SK-N-SH (cell line): ENCODE measurements at regions not wholly inside any gene's neighbourhood (a gene's known extent, or its start where the extent isn't known, plus 50 kb on each side); places are given as distances from the start of the nearest gene placed in this dataset.

Experiments
- CTCF ChIA-PET: fragments of 300-600, 350-600 bp; formaldehyde crosslinking; extraction: SDS; loops from one replicate; lab custom pipeline; 2021; lab: Yijun Ruan, JAX
- POLR2A ChIA-PET: fragments of 350-600 bp; sonication (Branson Sonifier 250); formaldehyde crosslinking; extraction: SDS; loops from one replicate; lab custom pipeline; 2020; ENCODE audit warnings: antibody characterized with exemption, inconsistent platforms; lab: Yijun Ruan, JAX
- DNase-seq: peaks from one replicate; pipeline ENCODE4 v3.0.0; 2012
- H2AFZ ChIP-seq: fragments of 200-600 bp; sonication (generic); 2 replicates; pipeline ENCODE4 v1.8.1; 2016; ENCODE audit warnings: antibody characterized with exemption, mild to moderate bottlenecking, low read depth
- H3F3A ChIP-seq: fragments of 200-600 bp; sonication (generic); replicated peaks from 2 replicates; pipeline ENCODE3; 2016; ENCODE audit warnings: antibody characterized with exemption, mild to moderate bottlenecking; ENCODE audit not compliant: insufficient read depth
- H3K27ac ChIP-seq, 2 experiments: fragments of 200-500 bp in 1 of 2; fragments of 200-600 bp in 1 of 2; sonication (Bioruptor generic) in 1 of 2; sonication (generic), shearing (Covaris generic) in 1 of 2; 2 replicates each; pipeline versions ENCODE4 v1.5.1 to v1.6.1; 2014 to 2016; ENCODE audit warnings: low read depth in 2 of 2, inconsistent platforms in 1 of 2, low read length in 1 of 2, mild to moderate bottlenecking in 1 of 2, mixed read lengths in 1 of 2
- H3K27me3 ChIP-seq: fragments of 200-600 bp; sonication (generic), shearing (Covaris generic); 2 replicates; pipeline ENCODE4 v1.6.1; 2016; ENCODE audit warnings: mixed run types; ENCODE audit not compliant: insufficient read depth
- H3K36me3 ChIP-seq, 2 experiments: fragments of 200-500 bp in 1 of 2; fragments of 200-600 bp in 1 of 2; sonication (Bioruptor generic) in 1 of 2; sonication (generic) in 1 of 2; replicated peaks in 1 of 2; 2 replicates each; pipeline versions ENCODE3 to v1.5.1; 2014 to 2016; ENCODE audit warnings: low read length in 1 of 2, mild to moderate bottlenecking in 1 of 2; ENCODE audit not compliant: insufficient read depth in 2 of 2, control insufficient read depth in 1 of 2
- H3K4me1 ChIP-seq, 2 experiments: fragments of 200-500 bp in 1 of 2; fragments of 200-600 bp in 1 of 2; sonication (Bioruptor generic) in 1 of 2; sonication (generic), shearing (Covaris generic) in 1 of 2; 2 replicates each; pipeline versions ENCODE4 v1.5.1 to v1.6.1; 2014 to 2016; ENCODE audit warnings: low read depth in 1 of 2, low read length in 1 of 2, mixed run types in 1 of 2; ENCODE audit not compliant: insufficient read depth in 2 of 2, control insufficient read depth in 1 of 2
- H3K4me2 ChIP-seq: fragments of 200-600 bp; sonication (generic), shearing (Covaris generic); 2 replicates; pipeline ENCODE4 v1.6.1; 2017; ENCODE audit warnings: mixed run types
- H3K4me3 ChIP-seq, 2 experiments: fragments of 200-500 bp in 1 of 2; fragments of 200-600 bp in 1 of 2; sonication (Bioruptor generic) in 1 of 2; sonication (generic), shearing (Covaris generic) in 1 of 2; 2 replicates each; pipeline versions ENCODE4 v1.5.1 to v1.8.1; 2014 to 2016; ENCODE audit warnings: low read depth in 2 of 2, inconsistent platforms in 1 of 2, low read length in 1 of 2, mild to moderate bottlenecking in 1 of 2, mixed read lengths in 1 of 2, moderate library complexity in 1 of 2
- H3K79me2 ChIP-seq: fragments of 200-600 bp; sonication (generic); 2 replicates; pipeline ENCODE4 v1.8.1; 2017; ENCODE audit warnings: mild to moderate bottlenecking; ENCODE audit not compliant: insufficient read depth
- H3K9ac ChIP-seq: fragments of 200-600 bp; sonication (generic); 2 replicates; pipeline ENCODE4 v1.6.1; 2017; ENCODE audit warnings: mixed run types
- H3K9me2 ChIP-seq: fragments of 200-600 bp; sonication (generic); 2 replicates; pipeline ENCODE4 v1.6.1; 2017; ENCODE audit warnings: mixed run types
- H3K9me3 ChIP-seq: fragments of 200-600 bp; sonication (generic); 2 replicates; pipeline ENCODE4 v1.6.1; 2017; ENCODE audit warnings: mixed run types, mild to moderate bottlenecking, moderate library complexity
- H4K20me1 ChIP-seq: fragments of 200-600 bp; sonication (generic); 2 replicates; pipeline ENCODE4 v1.6.1; 2017; ENCODE audit warnings: mild to moderate bottlenecking, mixed run types; ENCODE audit not compliant: insufficient read depth
- CTCF ChIP-seq: fragments of 200-600 bp; sonication (generic); IDR thresholded peaks from 2 replicates; pipeline ENCODE4 v1.6.1; 2017; ENCODE audit warnings: antibody characterized with exemption, mild to moderate bottlenecking, moderate library complexity
- EP300 ChIP-seq, 2 experiments: IDR thresholded peaks; 2 replicates each; pipeline versions ENCODE4 v1.4.0 to v1.6.1; 2012; ENCODE audit warnings: borderline replicate concordance in 1 of 2, low read depth in 1 of 2, low read length in 1 of 2
- EZH2phosphoT487 ChIP-seq: fragments of 200-600 bp; sonication (generic); IDR thresholded peaks from 2 replicates; pipeline ENCODE4 v1.6.1; 2017; ENCODE audit warnings: low read depth, mixed run types, mild to moderate bottlenecking, antibody characterized with exemption, moderate library complexity, borderline replicate concordance
- FOSL2 ChIP-seq: IDR thresholded peaks from 2 replicates; pipeline ENCODE4 v1.4.0; 2012; ENCODE audit warnings: low read depth, mild to moderate bottlenecking, moderate library complexity, borderline replicate concordance
- FOXM1 ChIP-seq: IDR thresholded peaks from 2 replicates; pipeline ENCODE4 v1.4.0; 2012; ENCODE audit warnings: low read depth, mild to moderate bottlenecking
- GATA2 ChIP-seq: sonication (generic); formaldehyde crosslinking; IDR thresholded peaks from 2 replicates; pipeline ENCODE4 v1.5.0; 2020; ENCODE audit warnings: mild to moderate bottlenecking, missing genetic modification reagents
- IRF3 ChIP-seq: fragments of 150-350 bp; IDR thresholded peaks from 2 replicates; pipeline ENCODE4 v1.6.1; 2016; ENCODE audit warnings: mild to moderate bottlenecking, low read depth, low read length
- MEF2A ChIP-seq: IDR thresholded peaks from 2 replicates; pipeline ENCODE4 v1.4.0; 2012; ENCODE audit warnings: low read depth, borderline replicate concordance
- MXI1 ChIP-seq: IDR thresholded peaks from 2 replicates; pipeline ENCODE4 v1.6.1; 2012; ENCODE audit warnings: mild to moderate bottlenecking, low read depth, low read length, improper control_type of control experiment
- NRF1 ChIP-seq: IDR thresholded peaks from 2 replicates; pipeline ENCODE4 v1.6.1; 2012; ENCODE audit warnings: low read depth, mild to moderate bottlenecking, low read length
- PBX3 ChIP-seq: IDR thresholded peaks from 2 replicates; pipeline ENCODE4; 2012
- POLR2AphosphoS5 ChIP-seq: IDR thresholded peaks from 2 replicates; pipeline ENCODE4 v1.6.1; 2012; ENCODE audit warnings: low read depth, low read length
- RFX5 ChIP-seq: IDR thresholded peaks from 2 replicates; pipeline ENCODE4 v1.6.1; 2012; ENCODE audit warnings: mild to moderate bottlenecking, improper control_type of control experiment, low read length
- RXRA ChIP-seq: IDR thresholded peaks from 2 replicates; pipeline ENCODE4 v1.4.0; 2012; ENCODE audit warnings: low read depth, mild to moderate bottlenecking, borderline replicate concordance
- SIN3A ChIP-seq: IDR thresholded peaks from 2 replicates; pipeline ENCODE4 v1.6.1; 2012; ENCODE audit warnings: low read depth, mild to moderate bottlenecking, low read length, moderate library complexity, borderline replicate concordance
- SMC3 ChIP-seq: IDR thresholded peaks from 2 replicates; pipeline ENCODE4 v1.6.1; 2012; ENCODE audit warnings: low read depth, low read length, improper control_type of control experiment
- TAF1 ChIP-seq: IDR thresholded peaks from 2 replicates; pipeline ENCODE4 v1.6.1; 2012; ENCODE audit warnings: low read depth, mild to moderate bottlenecking, low read length, moderate library complexity, borderline replicate concordance
- USF1 ChIP-seq: IDR thresholded peaks from 2 replicates; pipeline ENCODE4 v1.4.0; 2012; ENCODE audit warnings: low read depth, borderline replicate concordance
- USF2 ChIP-seq: fragments of 150-350 bp; IDR thresholded peaks from 2 replicates; pipeline ENCODE4 v1.6.1; 2017; ENCODE audit warnings: antibody characterized with exemption, low read length, low read depth, borderline replicate concordance
- YY1 ChIP-seq: IDR thresholded peaks from 2 replicates; pipeline ENCODE4 v1.4.0; 2012; ENCODE audit warnings: low read depth, mild to moderate bottlenecking
- WGBS: methylation state at CpG from one replicate; pipeline ENCODE4 v1.1.6; 2017; ENCODE audit warnings: low lambda C conversion rate; 5-methylcytosine and 5-hydroxymethylcytosine counted together

GRCh38 chr10:64101606-64102263 lies 580.5 kb downstream of the REEP3 start:
- H3K4me3 ChIP-seq = no peak overlapping the region
- no peaks in the 10 kb centered on the region for H3K79me2 ChIP-seq
- no peaks in the 10 kb centered on the region for H3K9me3 ChIP-seq
- H3K4me1 ChIP-seq = no peaks in the 10 kb centered on the region; a peak in 1 of 4 replicates
- no peaks in the 10 kb centered on the region for H3K9me2 ChIP-seq
- no peak overlapping the region for H2AFZ ChIP-seq
- H3K27ac ChIP-seq = no peak overlapping the region
- H4K20me1 ChIP-seq = no peaks in the 10 kb centered on the region
- no peaks in the 10 kb centered on the region for H3F3A ChIP-seq
- ChIA-PET CTCF (interaction anchor here (0.6 to 1.4 kb wide), 3 partner anchors 9 to 181 kb away, joined by 3 to 4 read pairs (median 3); no protein-coding TSS in a partner anchor), POLR2A (no interaction called here)
- no peak overlapping the region for H3K9ac ChIP-seq
- no peak for DNase-seq
- 14% methylated on average over 3 of the region's 3 CpGs for WGBS
- TF ChIP-seq TAF1 (no peak), USF2 (no peak), SIN3A (no peak), IRF3 (no peak), YY1 (no peak), CTCF (no peak), EP300 (IDR thresholded peaks at IDR 0.05; ENCODE audit: borderline replicate concordance in 1 of 2, low read depth in 1 of 2, low read length in 1 of 2) (no peak), USF1 (no peak), FOXM1 (no peak), RXRA (no peak), RFX5 (no peak), MEF2A (no peak)
- no peaks in the 10 kb centered on the region for H3K36me3 ChIP-seq
- no peak overlapping the region for H3K4me2 ChIP-seq
- H3K27me3 ChIP-seq = no peaks in the 10 kb centered on the region

- no peaks in the 10 kb centered on the region for H3K9me3 ChIP-seq
- no peak for DNase-seq
- 32% methylated on average over 1 of the region's 1 CpG for WGBS
- H3K27ac ChIP-seq = no peak overlapping the region
- no peaks in the 10 kb centered on the region; a peak in 1 of 4 replicates for H3K4me1 ChIP-seq
- H3K27me3 ChIP-seq = no peaks in the 10 kb centered on the region
- no peaks in the 10 kb centered on the region for H3K79me2 ChIP-seq
- no peak overlapping the region for H3K4me3 ChIP-seq
- ChIA-PET CTCF (interaction anchor here (1.0 to 1.4 kb wide), 2 partner anchors 10 to 13 kb away, joined by 3 to 4 read pairs; no protein-coding TSS in a partner anchor), POLR2A (no interaction called here)
- no peaks in the 10 kb centered on the region for H3K9me2 ChIP-seq
- no peak overlapping the region for H2AFZ ChIP-seq
- no peaks in the 10 kb centered on the region for H3F3A ChIP-seq
- no peak overlapping the region for H3K4me2 ChIP-seq
- H3K9ac ChIP-seq = no peak overlapping the region
- H4K20me1 ChIP-seq = no peaks in the 10 kb centered on the region
- H3K36me3 ChIP-seq = no peaks in the 10 kb centered on the region
- TF ChIP-seq GATA2 (no peak), MXI1 (no peak), NRF1 (no peak), MEF2A (no peak), SMC3 (no peak), RXRA (no peak), EZH2phosphoT487 (no peak), FOXM1 (no peak), PBX3 (no peak), YY1 (no peak), POLR2AphosphoS5 (no peak), FOSL2 (no peak)
These were observed 581.0 kb downstream of the REEP3 start for GRCh38 chr10:64102264-64102633.
